ENCODE measurements at regions not wholly inside any gene's neighbourhood (a gene's known extent, or its start where the extent isn't known, plus 50 kb on each side); places are given as distances from the start of the nearest gene placed in this dataset.

DNA sequence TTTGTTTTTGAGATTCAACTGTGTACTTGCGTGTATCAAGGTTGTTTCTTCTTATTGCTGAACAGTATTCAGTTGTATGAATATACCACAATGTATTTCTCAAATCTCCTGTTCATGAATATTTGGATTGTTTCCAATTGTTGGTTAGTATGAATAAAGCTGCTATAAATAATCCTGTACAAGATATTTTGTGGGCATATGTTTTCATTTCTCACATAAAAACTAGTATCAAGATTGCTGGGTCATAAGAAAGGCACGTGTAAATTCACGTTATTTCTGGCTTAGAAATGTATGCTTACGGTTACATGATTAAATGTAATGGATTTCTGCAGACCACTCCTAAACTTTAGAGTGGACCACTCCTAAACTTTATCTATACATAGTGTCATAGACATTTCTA, 96.6 kb downstream of the BTBD3 start:
- no peaks in the 10 kb centered on the region for H3K27me3 ChIP-seq
- WGBS, 2 donors, result 58 to 66% methylated on average over 4 of the region's 4 CpGs
- H3K4me3 ChIP-seq, result no peak overlapping the region

DNA sequence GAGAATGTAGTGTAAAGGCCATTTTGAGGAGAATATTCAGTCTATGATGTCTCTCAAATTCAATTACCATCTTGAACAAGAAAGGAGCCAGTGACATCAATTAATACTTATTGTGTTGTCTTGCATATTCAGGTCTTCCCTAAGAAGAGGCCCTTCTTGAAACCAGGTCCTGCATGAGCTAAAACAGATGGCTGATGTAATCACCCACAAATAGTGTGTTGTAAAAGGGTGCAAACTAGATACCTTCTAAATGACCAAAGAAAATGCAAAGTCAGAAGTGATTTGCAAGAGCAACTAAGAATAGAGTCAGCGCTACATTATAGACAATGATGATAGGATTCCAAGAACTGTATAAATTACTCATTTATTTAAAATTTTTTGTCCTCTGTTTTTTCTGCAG, 97.0 kb downstream of the BTBD3 start:
- TF ChIP-seq EP300 (IDR thresholded peaks at IDR 0.05), result no peak
- TF ChIP-seq, protein P1, sequence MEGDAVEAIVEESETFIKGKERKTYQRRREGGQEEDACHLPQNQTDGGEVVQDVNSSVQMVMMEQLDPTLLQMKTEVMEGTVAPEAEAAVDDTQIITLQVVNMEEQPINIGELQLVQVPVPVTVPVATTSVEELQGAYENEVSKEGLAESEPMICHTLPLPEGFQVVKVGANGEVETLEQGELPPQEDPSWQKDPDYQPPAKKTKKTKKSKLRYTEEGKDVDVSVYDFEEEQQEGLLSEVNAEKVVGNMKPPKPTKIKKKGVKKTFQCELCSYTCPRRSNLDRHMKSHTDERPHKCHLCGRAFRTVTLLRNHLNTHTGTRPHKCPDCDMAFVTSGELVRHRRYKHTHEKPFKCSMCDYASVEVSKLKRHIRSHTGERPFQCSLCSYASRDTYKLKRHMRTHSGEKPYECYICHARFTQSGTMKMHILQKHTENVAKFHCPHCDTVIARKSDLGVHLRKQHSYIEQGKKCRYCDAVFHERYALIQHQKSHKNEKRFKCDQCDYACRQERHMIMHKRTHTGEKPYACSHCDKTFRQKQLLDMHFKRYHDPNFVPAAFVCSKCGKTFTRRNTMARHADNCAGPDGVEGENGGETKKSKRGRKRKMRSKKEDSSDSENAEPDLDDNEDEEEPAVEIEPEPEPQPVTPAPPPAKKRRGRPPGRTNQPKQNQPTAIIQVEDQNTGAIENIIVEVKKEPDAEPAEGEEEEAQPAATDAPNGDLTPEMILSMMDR (IDR thresholded peaks at IDR 0.05), result no peak
- TF ChIP-seq POLR2A (IDR thresholded peaks at IDR 0.05), result no peak
- H3K4me3 ChIP-seq, result no peak overlapping the region
- DNase-seq (ENCODE audit: low spot score in 2 of 2), result no peak
- no peaks in the 10 kb centered on the region for H3K36me3 ChIP-seq
- WGBS, 2 donors, result 92 to 96% methylated on average over 1 of the region's 1 CpG
- no peak overlapping the region for H3K27ac ChIP-seq
- H3K4me1 ChIP-seq, result peaks cover 0 to 7% (median 0%) of the 10 kb centered on the region in 4 donors
- H3K9me3 ChIP-seq, result no peaks in the 10 kb centered on the region
- no peaks in the 10 kb centered on the region for H3K27me3 ChIP-seq

More for the DNA sequence above, 96.6 kb downstream of the BTBD3 start:
- no peak for DNase-seq (ENCODE audit: low spot score in 2 of 2)
- Histone ChIP-seq H3K9me3 (no peaks in the 10 kb centered on the region), H3K27ac (no peak overlapping the region), H3K4me1 (peaks cover 0 to 7% (median 0%) of the 10 kb centered on the region in 4 donors), H3K36me3 (no peaks in the 10 kb centered on the region)
- TF ChIP-seq, protein P1 (IDR thresholded peaks at IDR 0.05), result no peak
- TF ChIP-seq EP300 (IDR thresholded peaks at IDR 0.05) (no peak), POLR2A (IDR thresholded peaks at IDR 0.05) (no peak)

GRCh38 chr20:12016291-12016690, 98.6 kb downstream of the BTBD3 start:
- WGBS, 2 donors, result 31 to 45% methylated on average over 2 of the region's 2 CpGs
- TF ChIP-seq, protein P1 (IDR thresholded peaks at IDR 0.05), result no peak
- TF ChIP-seq EP300 (IDR thresholded peaks at IDR 0.05), result no peak
- TF ChIP-seq POLR2A (IDR thresholded peaks at IDR 0.05), result no peak
- DNase-seq (ENCODE audit: low spot score in 2 of 2), result no peak

DNA sequence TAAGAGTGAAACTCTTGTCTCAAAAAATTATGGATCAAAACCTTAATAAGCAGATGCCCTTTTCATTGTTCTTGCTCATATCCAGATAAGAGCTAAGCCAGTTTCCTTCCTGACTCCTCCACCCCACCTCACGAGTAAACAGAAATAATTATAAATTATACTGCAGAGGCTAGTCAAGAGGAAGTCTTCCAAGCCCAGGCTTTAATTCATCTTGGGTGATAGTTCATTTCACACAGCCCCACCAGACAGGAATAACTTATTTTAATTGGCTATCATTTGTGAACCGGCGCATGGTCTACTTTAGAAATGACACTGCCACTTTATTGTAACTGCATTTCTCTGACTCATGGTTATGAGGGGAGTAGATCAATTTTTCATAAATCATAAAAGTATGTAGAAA, 102.0 kb downstream of the BTBD3 start:
- H3K4me3 ChIP-seq, result no peak overlapping the region
- H3K27ac ChIP-seq, result no peak overlapping the region
- no peaks in the 10 kb centered on the region for H3K9me3 ChIP-seq
- H3K36me3 ChIP-seq, result no peaks in the 10 kb centered on the region
- 77 to 79% methylated on average over 3 of the region's 3 CpGs for WGBS, 2 donors
- no peak for DNase-seq (ENCODE audit: low spot score in 2 of 2)
- no peaks in the 10 kb centered on the region for H3K27me3 ChIP-seq
- peaks cover 0 to 7% (median 0%) of the 10 kb centered on the region in 4 donors for H3K4me1 ChIP-seq
- TF ChIP-seq EP300 (IDR thresholded peaks at IDR 0.05), result no peak
- TF ChIP-seq, protein P1 (IDR thresholded peaks at IDR 0.05), result no peak
- no peak for TF ChIP-seq POLR2A (IDR thresholded peaks at IDR 0.05)

More at GRCh38 chr20:12016291-12016690, 98.6 kb downstream of the BTBD3 start:
- Histone ChIP-seq H3K4me3 (no peak overlapping the region), H3K4me1 (peaks cover 0 to 7% (median 0%) of the 10 kb centered on the region in 4 donors), H3K27me3 (no peaks in the 10 kb centered on the region), H3K36me3 (no peaks in the 10 kb centered on the region), H3K9me3 (no peaks in the 10 kb centered on the region), H3K27ac (no peak overlapping the region)

DNA sequence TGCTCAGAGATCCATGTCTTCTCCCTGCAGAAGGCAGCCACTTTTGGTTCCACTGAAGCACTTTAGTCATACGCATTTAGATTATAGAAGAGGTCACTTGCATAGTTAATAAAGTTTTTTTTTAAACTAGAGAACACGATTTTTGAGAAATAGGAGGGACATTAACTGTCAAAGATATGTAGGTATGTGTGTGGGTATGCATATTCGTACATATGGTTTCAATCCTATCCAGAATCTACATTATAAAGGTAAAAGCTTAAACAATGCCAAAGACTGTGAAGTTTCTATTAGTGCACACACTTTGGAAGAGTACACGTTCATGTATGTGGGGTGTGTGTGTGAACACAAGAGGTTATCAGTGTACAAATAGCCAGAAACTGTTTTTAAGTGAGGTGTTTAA, 103.2 kb downstream of the BTBD3 start:
- no peaks in the 10 kb centered on the region for H3K27me3 ChIP-seq
- no peak overlapping the region for H3K4me3 ChIP-seq
- H3K27ac ChIP-seq, result no peak overlapping the region
- peaks cover 0 to 3% (median 0%) of the 10 kb centered on the region in 4 donors for H3K4me1 ChIP-seq
- H3K9me3 ChIP-seq, result no peaks in the 10 kb centered on the region
- TF ChIP-seq POLR2A (IDR thresholded peaks at IDR 0.05), result no peak
- TF ChIP-seq, protein P1 (IDR thresholded peaks at IDR 0.05), result no peak
- TF ChIP-seq EP300 (IDR thresholded peaks at IDR 0.05), result no peak
- WGBS, 2 donors, result 81 to 87% methylated on average over 4 of the region's 4 CpGs
- no peak for DNase-seq (ENCODE audit: low spot score in 2 of 2)
- no peaks in the 10 kb centered on the region for H3K36me3 ChIP-seq

All from tibial nerve (tissue), 4 donors.